ENCODE measurements at regions not wholly inside any gene's neighbourhood (a gene's known extent, or its start where the extent isn't known, plus 50 kb on each side); places are given as distances from the start of the nearest gene placed in this dataset.

DNA sequence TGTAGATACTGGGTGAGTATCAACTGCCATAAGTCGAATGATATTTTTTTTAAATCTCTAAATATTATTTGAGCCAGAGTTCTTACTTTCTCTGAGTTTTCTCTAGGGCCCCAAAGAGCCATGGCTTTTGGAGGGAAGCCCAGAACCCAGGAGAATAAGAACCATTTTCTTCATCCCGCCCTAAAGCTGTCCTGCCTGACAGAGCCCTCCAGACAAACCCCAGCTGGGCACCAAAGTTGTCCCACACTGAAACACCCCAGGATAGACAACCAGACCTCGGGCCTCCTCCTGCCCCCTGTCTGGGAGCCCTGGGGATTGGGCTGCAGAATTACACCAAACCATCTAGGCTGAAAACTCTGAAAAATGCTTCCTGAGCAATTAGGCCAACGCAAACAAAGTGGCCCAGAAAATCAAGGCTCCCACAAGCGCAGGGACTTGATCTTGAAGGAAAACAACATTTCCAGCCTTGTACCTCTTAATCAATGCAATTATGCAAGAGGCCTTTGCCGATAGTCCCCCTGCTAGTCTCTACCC, 113.1 kb downstream of the RRAGC start:
- WGBS, 2 donors (ENCODE audit: low coverage in 1 of 2): 30 to 45% methylated on average over 2 of the region's 6 CpGs
- Histone ChIP-seq H3K9me3 (peaks cover 0 to 6% (median 0%) of the 10 kb centered on the region in 3 donors), H3K4me3 (no peak overlapping the region), H3K27ac (no peak overlapping the region), H3K27me3 (peaks cover 27% of the 10 kb centered on the region), H3K4me1 (no peaks in the 10 kb centered on the region), H3K36me3 (no peaks in the 10 kb centered on the region)
- no peak for TF ChIP-seq POLR2AphosphoS5 (IDR thresholded peaks at IDR 0.05)
- no peak for TF ChIP-seq POLR2A (IDR thresholded peaks at IDR 0.05)
- TF ChIP-seq, protein P1, sequence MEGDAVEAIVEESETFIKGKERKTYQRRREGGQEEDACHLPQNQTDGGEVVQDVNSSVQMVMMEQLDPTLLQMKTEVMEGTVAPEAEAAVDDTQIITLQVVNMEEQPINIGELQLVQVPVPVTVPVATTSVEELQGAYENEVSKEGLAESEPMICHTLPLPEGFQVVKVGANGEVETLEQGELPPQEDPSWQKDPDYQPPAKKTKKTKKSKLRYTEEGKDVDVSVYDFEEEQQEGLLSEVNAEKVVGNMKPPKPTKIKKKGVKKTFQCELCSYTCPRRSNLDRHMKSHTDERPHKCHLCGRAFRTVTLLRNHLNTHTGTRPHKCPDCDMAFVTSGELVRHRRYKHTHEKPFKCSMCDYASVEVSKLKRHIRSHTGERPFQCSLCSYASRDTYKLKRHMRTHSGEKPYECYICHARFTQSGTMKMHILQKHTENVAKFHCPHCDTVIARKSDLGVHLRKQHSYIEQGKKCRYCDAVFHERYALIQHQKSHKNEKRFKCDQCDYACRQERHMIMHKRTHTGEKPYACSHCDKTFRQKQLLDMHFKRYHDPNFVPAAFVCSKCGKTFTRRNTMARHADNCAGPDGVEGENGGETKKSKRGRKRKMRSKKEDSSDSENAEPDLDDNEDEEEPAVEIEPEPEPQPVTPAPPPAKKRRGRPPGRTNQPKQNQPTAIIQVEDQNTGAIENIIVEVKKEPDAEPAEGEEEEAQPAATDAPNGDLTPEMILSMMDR (IDR thresholded peaks at IDR 0.05): no peak
- no peak for TF ChIP-seq EP300 (IDR thresholded peaks at IDR 0.05)
- ATAC-seq: no peak

DNA sequence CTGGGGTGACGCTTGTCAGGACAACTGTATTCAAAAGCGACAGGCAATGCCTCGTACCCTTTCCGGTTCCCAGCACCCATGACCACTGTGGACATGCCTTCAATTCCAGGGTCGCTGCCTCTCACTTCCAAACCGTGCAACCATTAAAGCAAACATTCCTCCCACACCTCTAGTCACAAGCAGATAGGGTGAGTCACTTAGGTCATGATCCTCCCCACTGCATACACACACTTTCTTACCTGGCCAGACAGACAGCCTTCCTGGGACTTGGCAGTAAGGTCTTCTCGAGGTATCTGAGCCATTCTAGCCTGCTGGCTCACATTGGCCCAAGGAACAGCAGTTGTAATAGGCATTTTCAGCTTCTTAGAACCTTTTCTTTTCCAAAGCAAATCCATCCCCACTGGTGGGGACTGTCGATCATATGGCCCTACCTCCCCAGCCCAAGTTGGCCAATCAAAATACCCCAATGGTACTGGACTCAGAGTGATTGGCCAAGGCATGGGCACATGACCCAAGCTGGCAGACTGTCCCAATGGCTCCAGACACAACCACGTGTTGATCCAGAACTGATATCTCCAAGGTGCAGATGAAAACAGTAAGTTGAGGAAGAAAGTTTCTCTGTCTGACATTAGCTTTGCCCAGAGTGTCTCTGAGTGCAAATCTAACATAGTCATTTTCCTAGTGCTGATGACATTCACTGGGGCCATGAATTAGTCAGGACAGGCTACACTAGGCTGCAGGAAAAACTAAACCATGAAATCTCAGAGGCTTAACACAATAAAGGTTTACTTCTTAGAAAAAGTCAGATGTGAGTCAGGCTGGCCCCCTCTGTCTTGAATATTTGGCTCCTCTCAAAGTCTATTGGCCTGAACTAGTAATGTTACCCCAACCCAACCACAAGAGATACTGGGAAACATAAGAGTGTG, 113.8 kb downstream of the RRAGC start:
- H3K27ac ChIP-seq: no peak overlapping the region
- ATAC-seq: no peak
- 88 to 94% methylated on average over 6 to 8 of the region's 9 CpGs for WGBS, 2 donors (ENCODE audit: low coverage in 1 of 2)
- TF ChIP-seq POLR2AphosphoS5 (IDR thresholded peaks at IDR 0.05) (no peak), EP300 (IDR thresholded peaks at IDR 0.05) (no peak), POLR2A (IDR thresholded peaks at IDR 0.05) (no peak)
- TF ChIP-seq, protein P1 (IDR thresholded peaks at IDR 0.05): no peak
- H3K4me3 ChIP-seq: no peak overlapping the region
- H3K9me3 ChIP-seq: peaks cover 0 to 6% (median 0%) of the 10 kb centered on the region in 3 donors
- H3K4me1 ChIP-seq: no peaks in the 10 kb centered on the region
- H3K27me3 ChIP-seq: peaks cover 27% of the 10 kb centered on the region
- H3K36me3 ChIP-seq: no peaks in the 10 kb centered on the region

DNA sequence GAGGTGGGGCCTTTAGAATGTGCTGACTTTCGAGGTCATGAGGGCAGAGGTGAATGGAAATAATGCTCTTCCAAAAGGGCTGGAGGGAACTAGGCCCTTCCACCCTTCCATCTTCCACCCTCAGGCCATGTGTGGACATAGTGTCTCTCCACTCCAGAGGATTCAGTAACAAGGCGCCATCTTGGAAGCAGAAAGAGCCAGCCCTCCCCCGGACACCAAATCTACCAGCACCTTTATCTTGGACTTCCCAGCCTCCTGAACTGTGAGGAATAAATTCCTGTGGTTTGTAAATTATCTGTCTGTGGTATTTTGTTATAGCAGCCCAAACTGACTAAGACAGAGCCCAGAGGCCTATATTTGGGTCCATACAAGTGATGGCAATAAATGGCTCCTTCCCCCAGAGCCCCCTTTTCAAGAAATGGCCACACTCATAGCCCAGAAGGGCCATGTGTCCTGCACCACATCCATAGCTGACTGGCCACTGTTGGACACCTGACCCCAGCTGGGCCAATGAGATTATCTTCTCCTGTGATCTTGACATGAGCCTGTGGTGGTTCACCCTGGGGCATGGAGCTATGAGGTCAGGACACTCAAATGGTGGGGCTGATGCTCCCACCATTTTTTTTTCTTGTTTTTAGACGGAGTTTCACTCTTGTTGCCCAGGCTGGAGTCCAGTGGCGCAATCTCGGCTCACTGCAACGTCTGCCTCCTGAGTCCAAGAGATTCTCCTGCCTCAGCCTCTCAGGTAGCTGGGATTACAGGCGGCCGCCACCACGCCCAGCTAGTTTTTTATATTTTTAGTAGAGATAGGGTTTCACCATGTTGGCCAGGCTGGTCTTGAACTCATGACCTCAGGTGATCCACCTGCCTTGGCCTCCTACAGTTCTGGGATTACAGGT, 114.9 kb downstream of the RRAGC start:
- 80 to 100% methylated on average over 2 of the region's 10 CpGs for WGBS, 2 donors (ENCODE audit: low coverage in 1 of 2)
- no peak for ATAC-seq
- no peaks in the 10 kb centered on the region for H3K36me3 ChIP-seq
- H3K27ac ChIP-seq: no peak overlapping the region
- H3K4me1 ChIP-seq: no peaks in the 10 kb centered on the region
- TF ChIP-seq, protein P1 (IDR thresholded peaks at IDR 0.05): no peak
- TF ChIP-seq POLR2A (IDR thresholded peaks at IDR 0.05) (no peak), POLR2AphosphoS5 (IDR thresholded peaks at IDR 0.05) (no peak), EP300 (IDR thresholded peaks at IDR 0.05) (no peak)
- peaks cover 17% of the 10 kb centered on the region for H3K27me3 ChIP-seq
- no peak overlapping the region for H3K4me3 ChIP-seq
- H3K9me3 ChIP-seq: no peaks in the 10 kb centered on the region

DNA sequence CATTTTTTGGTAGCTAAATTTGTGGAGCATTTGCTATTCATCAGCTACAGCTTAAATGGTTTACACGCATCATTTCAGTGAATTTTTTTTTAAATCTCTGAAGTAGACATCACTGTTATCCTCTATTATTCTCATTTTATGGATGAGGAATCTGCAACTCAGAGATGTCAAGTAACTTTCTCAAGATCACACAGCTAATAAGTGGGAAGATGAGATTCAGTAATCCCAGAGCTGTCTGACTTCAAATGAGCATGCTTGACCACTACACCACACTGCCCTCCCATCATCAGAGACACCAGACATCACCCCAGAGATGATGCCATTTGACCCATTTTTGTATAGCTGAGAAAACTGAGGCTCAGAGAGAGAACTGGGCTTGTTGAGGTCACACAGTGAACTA, 116.4 kb downstream of the RRAGC start:
- ATAC-seq: no peak
- Histone ChIP-seq H3K27ac (no peak overlapping the region), H3K9me3 (no peaks in the 10 kb centered on the region), H3K4me1 (no peaks in the 10 kb centered on the region), H3K27me3 (peaks cover 9% of the 10 kb centered on the region), H3K36me3 (no peaks in the 10 kb centered on the region), H3K4me3 (no peak overlapping the region)
- TF ChIP-seq POLR2A (IDR thresholded peaks at IDR 0.05): no peak
- TF ChIP-seq, protein P1 (IDR thresholded peaks at IDR 0.05): no peak
- no peak for TF ChIP-seq POLR2AphosphoS5 (IDR thresholded peaks at IDR 0.05)
- no peak for TF ChIP-seq EP300 (IDR thresholded peaks at IDR 0.05)
- 83 to 92% methylated on average over 1 of the region's 1 CpG for WGBS, 2 donors (ENCODE audit: low coverage in 1 of 2)
